ENCODE measurements at regions not wholly inside any gene's neighbourhood (a gene's known extent, or its start where the extent isn't known, plus 50 kb on each side); places are given as distances from the start of the nearest gene placed in this dataset.

- no peak for DNase-seq (ENCODE audit: low spot score in 2 of 2)
- FAIRE-seq = no peak
Observed at GRCh38 chr7:15950299-15950698, 263.8 kb upstream of the MEOX2 start.

DNA sequence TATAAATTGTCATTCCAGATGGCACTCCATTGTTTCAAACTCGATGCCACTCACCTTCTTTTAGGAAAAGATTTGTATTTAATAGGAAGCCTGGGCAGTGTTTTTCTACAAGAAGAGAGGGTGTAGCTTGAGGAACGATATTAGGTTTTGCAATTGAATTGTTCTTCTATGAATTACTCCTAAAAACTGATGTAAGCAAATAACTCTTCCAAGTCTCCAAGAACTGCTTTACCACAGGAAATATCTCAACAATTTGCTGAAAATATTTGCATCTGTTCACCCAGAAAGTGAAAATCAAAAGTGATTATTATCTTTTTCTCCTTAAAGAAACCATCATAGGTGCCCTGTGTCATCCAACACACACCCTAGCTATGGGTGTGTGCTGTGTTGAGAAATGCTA is 261.3 kb upstream of the MEOX2 start:
- DNase-seq (ENCODE audit: low spot score in 2 of 2) (no peak), FAIRE-seq (no peak)

DNA sequence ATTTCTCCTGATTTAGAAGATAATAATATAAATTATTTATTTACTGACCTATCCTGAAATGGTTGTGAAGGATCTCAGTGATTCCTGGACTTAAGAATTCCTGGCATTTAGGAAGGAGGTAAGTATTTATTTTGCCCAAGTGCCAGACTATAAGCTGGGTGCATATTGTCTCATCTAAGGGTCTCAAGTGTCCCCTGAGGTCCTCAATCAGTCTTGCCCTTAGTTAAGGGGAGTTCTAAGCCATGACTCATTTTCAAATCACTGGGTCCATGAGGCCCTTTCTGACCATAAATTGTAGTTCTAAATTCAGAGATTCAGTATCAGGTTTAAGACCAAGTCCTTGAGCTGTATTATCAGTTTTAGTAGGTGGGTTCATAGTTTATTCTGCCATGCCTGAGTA is 251.6 kb upstream of the MEOX2 start:
- no peak for FAIRE-seq

DNA sequence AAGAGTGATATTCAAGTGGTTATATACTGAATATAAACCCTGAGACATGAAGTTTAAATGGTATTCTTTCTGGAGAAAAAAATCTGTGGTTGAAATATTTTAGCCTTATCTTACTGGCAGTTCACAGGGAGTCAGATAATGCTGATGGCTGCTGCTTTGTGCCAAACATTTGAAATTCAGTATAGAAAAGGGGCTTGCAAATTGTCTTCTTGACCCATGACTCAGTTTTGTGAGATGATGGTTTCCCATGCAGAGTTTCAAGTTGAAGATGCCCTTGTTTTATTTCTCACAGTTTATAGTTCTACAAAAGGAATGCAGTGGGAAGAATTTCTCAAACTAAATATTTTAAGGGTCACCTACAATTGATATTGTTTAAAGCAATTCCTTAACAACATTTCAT is 251.1 kb upstream of the MEOX2 start:
- FAIRE-seq (no peak), DNase-seq (ENCODE audit: low spot score in 2 of 2) (no peak)

More for the DNA sequence above, 251.6 kb upstream of the MEOX2 start:
- DNase-seq (ENCODE audit: low spot score in 2 of 2) = no peak

- DNase-seq (ENCODE audit: low spot score in 2 of 2) (no peak), FAIRE-seq (no peak)
Observed at GRCh38 chr7:15936991-15937390, 250.5 kb upstream of the MEOX2 start.

DNA sequence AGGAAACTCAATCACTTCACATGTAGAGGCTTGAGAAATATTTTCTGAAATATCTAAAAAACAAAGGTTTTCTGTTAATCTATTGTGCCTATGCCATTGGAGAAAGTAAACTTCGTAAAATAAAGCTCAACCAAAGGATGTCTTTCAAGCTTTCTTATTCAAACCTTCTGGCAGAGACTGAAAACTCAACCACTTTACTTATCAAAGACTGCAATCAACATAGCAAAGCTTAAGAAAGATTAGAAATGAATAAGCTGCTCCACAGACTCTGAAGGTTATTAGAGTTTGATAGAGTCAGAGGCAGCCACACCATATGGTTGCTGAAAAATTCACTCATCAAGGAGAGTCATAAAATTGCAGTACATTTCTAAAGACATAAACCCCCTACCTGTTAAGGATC is 245.8 kb upstream of the MEOX2 start:
- FAIRE-seq (no peak), DNase-seq (ENCODE audit: low spot score in 2 of 2) (no peak)

DNA sequence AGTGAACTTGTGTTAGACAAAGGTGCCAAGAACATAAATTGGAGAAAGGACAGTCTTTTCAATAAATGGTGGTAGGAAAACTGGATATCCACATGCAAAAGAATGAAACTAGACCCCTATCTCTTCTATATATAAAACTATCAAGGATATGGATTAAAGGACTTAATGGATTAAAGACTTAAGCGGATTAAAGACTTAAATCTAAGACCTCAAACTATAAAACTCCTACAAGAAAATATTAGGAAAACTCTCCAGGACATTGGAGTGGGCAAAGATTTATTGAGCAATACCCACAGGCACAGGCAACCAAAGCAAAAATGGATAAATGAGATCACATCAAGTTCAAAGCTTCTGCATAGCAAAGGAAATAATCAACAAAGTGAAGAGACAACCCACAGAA is 242.9 kb upstream of the MEOX2 start:
- FAIRE-seq = no peak

GRCh38 chr7:15925608-15926007 is 239.1 kb upstream of the MEOX2 start:
- FAIRE-seq = no peak
- no peak for DNase-seq (ENCODE audit: low spot score in 2 of 2)

More for the DNA sequence above, 242.9 kb upstream of the MEOX2 start:
- no peak for DNase-seq (ENCODE audit: low spot score in 2 of 2)

- FAIRE-seq (no peak), DNase-seq (ENCODE audit: low spot score in 2 of 2) (no peak)
Observed at GRCh38 chr7:15924910-15925309, 238.4 kb upstream of the MEOX2 start.

GRCh38 chr7:15922002-15922401 is 235.5 kb upstream of the MEOX2 start:
- DNase-seq (ENCODE audit: low spot score in 2 of 2) = no peak
- FAIRE-seq = no peak

DNA sequence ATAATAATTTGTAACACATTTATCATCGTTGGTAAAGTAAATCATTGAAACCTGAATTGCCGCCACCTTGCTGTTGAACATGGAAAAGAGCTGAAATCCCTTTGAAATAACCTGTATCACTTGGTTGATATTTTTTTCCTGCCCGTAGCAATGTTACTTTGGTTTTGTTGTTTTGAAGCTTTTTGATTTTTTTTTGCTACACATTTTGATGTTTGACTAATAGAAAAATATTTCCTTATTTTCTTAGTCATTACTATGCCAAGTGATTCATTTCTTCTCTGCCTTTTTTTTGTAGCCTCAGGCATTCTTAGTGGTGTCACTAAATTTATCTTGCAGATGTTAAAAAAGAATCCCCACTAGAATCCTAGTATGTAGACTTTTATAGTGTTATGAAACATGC is 235.1 kb upstream of the MEOX2 start:
- DNase-seq (ENCODE audit: low spot score in 2 of 2) = no peak
- FAIRE-seq = no peak

DNA sequence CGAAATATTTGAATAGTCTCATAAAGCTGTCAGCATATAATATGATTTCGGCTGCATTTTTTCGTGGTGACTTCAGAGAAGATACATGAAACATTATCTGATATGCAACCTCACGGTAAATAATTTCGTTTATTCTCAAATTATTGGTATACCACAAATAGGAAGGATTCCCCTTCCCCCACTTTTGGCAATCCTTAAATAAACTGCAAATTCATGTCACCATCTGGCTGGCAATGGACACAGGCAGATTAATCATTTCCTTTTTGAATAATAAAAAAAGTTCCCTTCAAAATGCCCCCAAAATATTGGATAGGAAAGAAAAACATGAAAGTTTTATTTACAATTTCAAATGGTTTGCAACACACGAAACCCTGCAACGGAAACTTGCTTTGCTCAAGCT is 234.5 kb upstream of the MEOX2 start:
- DNase-seq (ENCODE audit: low spot score in 2 of 2) (no peak), FAIRE-seq (no peak)

DNA sequence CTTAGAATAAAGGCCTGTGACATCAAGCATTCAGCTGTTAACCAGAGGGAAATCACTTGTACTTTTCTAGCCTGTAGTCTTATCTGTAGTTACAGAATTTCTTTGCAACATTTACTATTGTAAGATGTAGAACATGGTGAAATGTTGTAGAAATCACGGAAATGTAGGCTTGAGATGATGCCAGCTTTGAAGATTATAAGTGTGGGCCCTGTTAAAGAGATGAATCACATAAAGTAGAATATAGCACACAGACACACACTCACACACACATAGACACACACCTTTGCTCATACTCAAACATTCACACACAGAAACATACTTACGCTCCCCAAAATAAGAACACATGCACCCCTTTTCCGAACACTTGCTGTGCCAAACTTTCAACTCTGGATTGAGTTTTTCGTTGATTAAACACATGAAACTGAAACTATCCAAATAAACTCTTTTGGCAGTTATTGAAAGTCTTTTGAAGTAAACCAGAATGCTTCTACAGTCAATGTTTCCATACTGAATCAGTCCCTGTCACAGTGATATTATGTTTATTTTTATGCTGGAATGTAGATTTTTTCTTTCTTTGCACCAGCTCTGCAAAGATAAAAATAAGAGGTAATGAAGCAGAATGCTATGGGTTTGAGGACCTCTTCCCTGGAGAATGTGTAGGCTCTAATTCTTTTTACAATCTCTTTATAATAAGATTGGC is 230.3 kb upstream of the MEOX2 start:
- no peak for DNase-seq (ENCODE audit: low spot score in 2 of 2)
- FAIRE-seq = no peak

DNA sequence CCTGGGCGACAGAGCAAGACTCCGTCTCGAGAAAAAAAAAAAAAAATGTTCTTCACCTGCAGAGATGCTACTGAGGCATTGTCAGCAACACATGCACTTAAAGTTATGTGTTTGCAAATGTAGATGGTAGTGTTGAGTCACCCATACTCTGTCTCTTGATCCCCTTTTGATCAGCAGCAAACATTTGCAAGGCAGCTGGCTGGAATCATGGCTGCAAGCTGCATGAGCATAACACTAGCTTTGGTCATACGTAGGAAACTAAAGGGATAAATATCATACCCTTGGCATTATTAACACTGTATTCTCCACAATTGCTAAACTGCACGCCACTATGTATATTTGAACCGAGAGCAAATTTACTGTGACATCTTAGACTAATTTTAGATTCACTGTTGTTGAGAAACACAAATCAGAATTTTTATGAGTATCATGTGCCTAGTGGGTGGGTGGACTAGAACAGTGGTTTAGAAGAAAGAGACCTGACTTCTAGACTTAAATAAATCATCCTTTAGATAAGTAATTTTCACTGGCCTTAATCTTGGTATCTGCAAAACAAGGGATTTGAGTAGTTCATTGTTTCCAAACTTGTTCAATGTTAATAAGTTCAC is 229.3 kb upstream of the MEOX2 start:
- DNase-seq (ENCODE audit: low spot score in 2 of 2) (no peak), FAIRE-seq (no peak)

GRCh38 chr7:15914611-15915010 is 228.1 kb upstream of the MEOX2 start:
- FAIRE-seq (no peak), DNase-seq (ENCODE audit: low spot score in 2 of 2) (no peak)

- no peak for DNase-seq (ENCODE audit: low spot score in 2 of 2)
- no peak for FAIRE-seq
Observed at GRCh38 chr7:15906436-15906835, 220.0 kb upstream of the MEOX2 start.

DNA sequence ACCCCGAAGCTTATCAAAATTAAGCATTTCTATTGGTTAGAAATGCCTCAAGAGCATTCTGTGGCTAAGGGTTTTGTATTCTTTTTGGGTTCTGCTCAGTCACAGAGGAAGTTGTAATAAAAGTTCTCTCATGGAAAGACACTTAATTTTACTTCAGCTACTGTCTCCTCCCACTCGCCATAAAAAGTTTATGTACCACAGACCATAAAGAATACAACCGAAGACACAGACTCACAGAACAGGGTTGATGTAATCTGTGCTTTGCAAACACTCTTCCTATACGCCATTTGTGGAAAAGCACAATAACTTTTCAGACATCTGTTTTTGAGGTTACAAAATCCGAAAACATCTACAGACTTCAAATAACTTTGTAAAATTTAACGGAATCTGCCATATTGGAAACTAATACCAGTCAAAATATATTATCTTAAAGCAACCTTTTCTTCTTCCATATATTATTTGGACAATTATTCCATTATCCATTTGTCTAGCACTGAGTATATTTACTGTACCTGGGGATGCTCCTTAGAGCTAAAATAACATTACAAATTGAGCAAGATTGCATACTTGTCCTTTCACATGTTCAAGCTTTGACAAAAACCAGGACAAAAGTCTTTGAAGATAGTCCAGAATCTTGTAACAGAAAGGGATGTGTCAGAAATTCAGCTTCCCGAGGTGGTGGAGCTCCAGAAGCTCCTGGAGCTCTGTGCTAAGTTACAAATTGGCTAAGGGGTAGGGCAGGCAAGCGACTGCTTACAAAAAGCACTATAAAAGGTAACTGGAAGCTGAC is 219.0 kb upstream of the MEOX2 start:
- DNase-seq (ENCODE audit: low spot score in 2 of 2) (no peak), FAIRE-seq (no peak)

DNA sequence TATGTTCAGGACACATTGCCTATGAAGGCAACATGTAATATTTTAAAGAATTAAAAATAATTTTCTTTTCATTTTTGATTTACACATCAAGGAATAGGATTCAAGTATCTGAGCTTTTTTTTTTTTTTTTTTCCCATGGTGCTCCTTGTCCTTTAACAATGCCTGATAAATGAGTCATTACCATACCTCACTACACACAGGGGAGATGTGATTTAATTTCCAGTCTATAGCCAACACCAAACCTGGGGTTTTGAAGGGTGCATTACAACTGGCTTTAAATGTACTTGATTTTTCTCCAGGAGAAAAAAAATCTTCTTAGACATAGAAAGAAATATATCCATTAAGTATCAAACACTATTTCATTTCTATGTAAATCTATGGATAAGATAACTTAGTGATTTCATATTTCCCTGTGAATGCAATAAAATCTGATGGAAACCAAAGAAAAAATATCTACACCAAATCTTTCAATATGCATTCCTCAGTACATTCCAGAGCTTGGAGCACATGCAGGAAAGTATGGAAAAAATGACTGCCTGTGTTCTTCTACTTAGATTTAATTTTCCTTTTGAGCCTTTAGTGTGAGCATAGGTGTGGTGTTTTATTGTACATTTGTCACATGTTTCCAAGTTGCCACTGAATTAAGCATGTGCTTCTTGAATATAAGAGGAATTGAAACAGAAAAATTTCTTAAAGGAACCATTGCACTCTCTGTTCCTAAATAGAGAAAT is 204.8 kb upstream of the MEOX2 start:
- no peak for FAIRE-seq
- no peak for DNase-seq (ENCODE audit: low spot score in 2 of 2)

DNA sequence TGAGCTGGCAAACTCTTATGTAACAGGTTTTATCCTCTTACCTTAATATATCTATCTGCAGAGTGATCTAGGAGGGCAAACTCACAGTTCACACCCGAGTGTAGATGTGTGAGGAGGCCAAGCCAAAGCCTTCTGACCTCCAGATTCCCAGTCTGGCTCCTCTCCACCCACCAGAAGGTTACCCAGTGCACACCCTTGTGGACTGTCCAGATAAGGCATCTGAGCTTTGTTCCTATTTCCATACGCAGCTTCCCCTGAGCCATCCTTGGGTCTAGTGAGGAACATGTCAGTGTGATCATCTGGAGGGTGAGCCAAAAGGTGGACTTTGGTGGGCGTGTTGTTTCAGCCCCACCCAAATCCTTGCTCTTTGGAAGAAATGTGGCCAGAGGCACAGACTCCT is 203.0 kb upstream of the MEOX2 start:
- FAIRE-seq (no peak), DNase-seq (ENCODE audit: low spot score in 2 of 2) (no peak)

- FAIRE-seq (no peak), DNase-seq (ENCODE audit: low spot score in 2 of 2) (no peak)
Observed at GRCh38 chr7:15888090-15888489, 201.6 kb upstream of the MEOX2 start.

GRCh38 chr7:15886626-15887025 is 200.1 kb upstream of the MEOX2 start:
- DNase-seq (ENCODE audit: low spot score in 2 of 2) (no peak), FAIRE-seq (no peak)

All from frontal cortex (tissue), 3 donors.